Hematopoietic multipotent progenitor cell treated with erythropoietin and hydrocortisone succinate and interleukin-3 and kit ligand, for 17 days (in vitro differentiated cells): ENCODE measurements at regions not wholly inside any gene's neighbourhood (a gene's known extent, or its start where the extent isn't known, plus 50 kb on each side); places are given as distances from the start of the nearest gene placed in this dataset.

ENCODE experiments used
- DNase-seq: peaks from one replicate; pipeline ENCODE4 v3.0.0-alpha.2; 2015; ENCODE audit warnings: low spot score

- no peak for DNase-seq
Measured at GRCh38 chr10:118246332-118247295, 95.5 kb downstream of the FAM204A start.

DNA sequence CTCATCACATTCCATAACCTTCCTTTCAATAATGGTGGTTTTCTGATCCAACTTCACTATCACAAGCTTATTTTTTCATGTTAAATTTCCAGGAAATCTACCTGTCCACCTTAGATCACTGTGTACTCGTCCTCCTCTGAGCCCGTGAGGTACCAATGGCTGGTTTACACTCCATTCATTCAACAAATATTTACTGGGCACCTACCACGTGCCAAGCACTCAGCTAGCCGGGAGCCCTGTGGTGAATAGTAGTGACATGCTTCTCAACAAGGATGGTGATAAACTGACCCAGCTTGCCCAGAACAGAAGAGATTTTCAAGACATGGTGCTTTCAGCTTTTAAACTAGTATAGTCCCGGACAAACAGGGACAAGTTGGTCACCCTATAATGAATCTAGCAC, 98.2 kb downstream of the FAM204A start:
- DNase-seq = no peak

DNA sequence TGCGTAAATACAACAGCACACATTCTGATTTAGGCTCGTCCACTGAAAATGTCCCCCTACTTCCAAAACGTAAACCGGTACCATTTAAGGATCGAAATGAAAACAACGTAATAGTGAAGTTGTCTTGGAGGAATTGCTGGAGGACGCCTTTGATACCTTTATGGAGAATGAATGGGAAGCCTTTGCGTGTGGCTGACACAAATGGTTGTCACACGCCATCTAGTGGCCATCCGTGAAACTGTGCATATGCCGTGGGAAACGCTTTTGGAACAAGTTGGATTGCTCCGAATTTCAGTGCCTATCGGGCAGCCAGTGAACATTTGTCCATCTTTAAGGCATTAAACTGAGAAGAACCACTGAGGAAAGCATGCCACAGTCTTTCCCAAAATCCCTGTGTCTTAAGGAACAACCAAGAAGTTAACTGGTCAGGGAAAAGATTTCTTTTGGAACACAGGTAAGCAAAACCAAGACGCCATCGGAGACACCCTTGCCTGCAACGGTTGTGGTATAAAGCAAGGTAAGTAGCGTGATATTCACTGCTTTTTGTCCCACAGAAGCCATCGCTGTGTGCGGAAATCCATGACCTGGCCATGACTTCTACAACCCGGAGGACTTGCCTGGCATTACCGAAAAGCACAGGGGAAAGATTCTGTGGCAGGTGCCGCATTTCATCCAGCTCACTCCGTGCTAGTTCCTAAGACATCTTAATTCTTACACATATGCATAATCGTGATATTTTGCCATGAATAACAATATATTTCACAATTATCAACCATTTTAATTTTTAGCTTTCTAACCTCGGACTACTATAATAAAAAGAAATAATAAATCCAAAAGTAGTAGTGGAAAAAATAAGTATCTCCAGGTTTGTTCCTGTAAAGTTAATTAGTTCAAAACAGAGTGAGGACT, 100.6 kb downstream of the FAM204A start:
- DNase-seq = peak; percentile 73

GRCh38 chr10:118239236-118239630, 102.9 kb downstream of the FAM204A start:
- DNase-seq = no peak

- no peak for DNase-seq
Measured at GRCh38 chr10:118238573-118239235, 103.4 kb downstream of the FAM204A start.

DNA sequence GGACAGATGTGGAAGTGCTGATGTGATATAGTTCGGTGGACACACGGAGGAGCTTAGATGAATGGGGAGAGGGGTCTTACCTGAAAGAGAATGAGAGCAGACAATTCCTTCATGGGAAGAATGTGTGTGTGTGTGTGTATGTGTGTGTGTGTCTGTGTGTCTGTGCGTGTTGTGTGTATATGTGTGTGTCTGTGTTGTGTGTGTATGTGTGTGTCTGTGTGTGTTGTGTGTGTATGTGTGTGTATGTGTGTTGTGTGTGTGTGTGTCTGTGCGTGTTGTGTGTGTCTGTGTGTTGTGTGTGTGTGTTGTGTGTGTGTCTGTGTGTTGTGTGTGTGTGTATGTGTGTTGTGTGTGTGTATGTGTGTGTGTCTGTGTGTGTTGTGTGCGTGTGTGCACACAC, 104.2 kb downstream of the FAM204A start:
- no peak for DNase-seq

DNA sequence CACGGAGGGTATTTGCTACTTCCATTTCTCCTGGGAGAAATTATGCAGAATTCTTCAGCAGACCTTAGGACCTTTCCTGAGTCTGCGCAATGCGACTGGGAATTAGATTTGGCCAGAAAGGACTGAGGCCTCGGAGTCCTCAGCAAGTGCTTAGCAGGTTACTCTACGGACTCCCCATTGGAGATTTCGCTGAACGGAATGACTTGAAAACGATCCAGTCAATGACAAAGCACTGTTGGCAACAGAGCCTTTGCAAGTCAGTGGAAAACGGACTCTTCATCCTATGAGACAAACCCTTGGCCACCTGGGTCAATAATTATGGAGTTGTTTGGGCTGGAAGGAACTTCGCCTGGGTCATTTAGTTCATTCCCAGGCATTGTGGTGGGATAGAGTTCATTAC, 107.4 kb downstream of the FAM204A start:
- DNase-seq = no peak

DNA sequence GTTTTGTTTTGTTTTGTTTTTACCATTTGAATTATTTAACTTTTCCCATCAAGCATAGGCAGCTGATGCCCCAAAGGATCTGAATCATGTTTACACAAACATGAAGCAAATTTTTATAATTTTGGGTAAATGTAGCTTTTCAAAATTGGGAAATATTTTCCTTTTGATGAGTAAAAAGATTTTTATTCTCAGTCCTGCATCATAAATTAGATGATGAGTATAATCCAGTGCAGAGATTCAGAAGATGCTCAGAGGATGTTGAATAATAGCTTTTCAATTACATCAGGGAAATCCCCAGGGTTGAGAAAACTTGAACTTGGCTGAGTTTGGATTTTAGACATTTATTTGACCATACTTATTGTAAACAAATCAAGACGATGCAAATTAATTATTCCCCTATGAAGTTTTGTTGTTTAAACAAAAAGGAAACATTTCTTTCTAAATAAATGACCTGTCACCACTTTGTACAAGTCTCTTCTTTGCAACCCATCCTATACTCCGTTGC, 121.7 kb downstream of the FAM204A start:
- DNase-seq = no peak

DNA sequence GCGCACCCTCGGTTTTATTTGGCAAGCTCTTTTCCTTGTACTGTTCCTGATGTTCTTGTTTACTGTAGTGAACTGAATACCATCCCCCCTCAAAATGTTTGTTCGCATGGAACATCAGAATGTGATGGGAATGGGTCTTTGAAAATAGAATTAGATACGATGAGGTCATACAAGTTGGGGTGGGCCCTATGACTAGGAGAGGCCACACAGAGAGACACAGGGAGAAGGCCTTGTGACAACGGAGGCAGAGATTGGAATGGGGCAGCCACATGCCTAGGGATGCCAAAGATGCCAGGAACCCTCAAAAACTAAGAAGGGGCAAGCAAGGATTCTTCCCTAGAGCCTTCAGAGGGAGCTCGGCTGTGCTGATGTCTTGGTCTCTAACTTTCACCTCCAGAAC, 123.6 kb downstream of the FAM204A start:
- DNase-seq = no peak

DNA sequence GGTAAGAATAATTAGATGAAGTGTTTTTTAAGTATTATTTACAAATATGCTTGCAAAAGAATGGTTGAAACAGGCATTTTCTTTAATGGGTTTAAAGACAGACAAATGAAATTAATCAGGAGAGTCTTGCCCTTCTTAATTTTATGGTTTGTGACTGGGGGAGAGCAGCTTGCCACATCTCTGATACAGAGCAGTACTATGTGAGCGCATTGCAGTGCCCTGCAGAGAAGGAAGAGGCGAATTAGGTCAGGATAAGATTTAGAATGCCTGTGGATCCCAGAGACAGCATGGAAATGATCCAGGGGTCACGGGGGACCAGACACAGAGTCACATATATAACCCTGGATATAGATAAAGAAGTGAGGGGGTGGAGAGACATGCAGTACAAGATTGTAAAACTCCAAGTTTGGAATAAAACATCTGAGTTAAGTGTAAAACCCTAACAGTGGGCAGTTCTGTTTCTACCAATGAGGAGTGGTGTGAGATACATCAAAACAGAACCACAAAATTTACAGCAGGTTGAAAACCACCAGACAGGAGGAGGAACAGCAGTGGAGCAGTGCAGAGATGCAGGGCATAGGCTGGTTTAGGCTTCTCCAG, 125.5 kb downstream of the FAM204A start:
- DNase-seq = no peak

DNA sequence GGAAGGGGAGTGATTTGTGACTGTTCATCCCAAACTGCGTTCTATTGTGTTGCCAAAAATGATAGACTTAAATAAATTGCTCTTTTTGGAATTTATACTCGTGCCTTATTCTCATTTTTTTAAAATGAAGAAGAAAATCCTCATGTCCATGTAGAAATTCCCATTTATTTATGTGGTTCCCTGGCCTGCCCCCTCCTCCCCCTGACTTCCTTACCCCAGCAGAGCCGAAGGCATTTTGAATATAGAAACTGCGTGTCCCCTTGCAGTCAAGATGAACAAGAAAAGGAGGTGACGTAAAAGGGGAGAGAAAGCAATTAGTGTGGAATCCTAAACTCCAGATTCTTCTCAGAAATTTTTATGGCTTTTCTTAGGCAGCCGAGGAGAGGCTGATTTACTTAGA, 126.1 kb downstream of the FAM204A start:
- DNase-seq = no peak

DNA sequence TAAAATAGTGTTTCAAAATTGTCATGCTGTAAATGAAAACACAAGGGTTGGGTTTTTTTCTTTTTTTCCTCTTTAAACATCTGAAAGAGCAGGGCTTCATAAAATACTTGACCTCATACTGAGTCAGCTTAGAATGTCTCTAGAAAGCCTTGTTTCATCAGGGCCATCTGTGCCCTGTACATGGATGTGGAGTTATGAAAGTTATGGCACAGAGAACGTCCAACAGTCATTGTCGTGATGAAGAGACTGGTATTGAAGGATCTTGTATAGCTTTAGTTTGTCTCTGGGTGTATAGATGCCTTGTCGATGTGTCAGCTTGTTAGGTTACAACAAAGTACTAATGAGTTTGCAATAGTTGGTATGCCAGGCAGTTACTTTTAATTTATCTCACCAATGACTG, 127.3 kb downstream of the FAM204A start:
- no peak for DNase-seq

- DNase-seq = no peak
Measured at GRCh38 chr10:118213436-118213835, 128.7 kb downstream of the FAM204A start.

DNA sequence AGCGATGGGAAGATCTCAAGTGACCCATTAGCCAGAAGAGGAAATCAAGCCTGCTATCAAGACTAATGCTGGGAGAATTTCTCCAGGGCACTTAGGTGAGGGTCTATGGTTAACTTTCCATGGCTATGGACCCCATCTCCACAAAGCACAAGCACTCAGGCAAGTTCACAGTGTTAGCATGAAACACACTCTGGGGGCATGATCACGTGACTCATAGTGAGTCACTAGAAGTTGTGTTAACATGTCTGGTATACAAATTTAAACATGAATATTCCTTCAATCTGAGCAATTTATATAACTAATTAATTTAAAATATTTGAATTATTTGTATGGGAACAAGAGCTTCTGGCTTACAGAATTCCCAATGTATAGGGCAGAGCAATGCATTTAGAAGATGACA, 131.8 kb downstream of the FAM204A start:
- DNase-seq = no peak

- DNase-seq = no peak
Measured at GRCh38 chr10:118209215-118209614, 132.9 kb downstream of the FAM204A start.

DNA sequence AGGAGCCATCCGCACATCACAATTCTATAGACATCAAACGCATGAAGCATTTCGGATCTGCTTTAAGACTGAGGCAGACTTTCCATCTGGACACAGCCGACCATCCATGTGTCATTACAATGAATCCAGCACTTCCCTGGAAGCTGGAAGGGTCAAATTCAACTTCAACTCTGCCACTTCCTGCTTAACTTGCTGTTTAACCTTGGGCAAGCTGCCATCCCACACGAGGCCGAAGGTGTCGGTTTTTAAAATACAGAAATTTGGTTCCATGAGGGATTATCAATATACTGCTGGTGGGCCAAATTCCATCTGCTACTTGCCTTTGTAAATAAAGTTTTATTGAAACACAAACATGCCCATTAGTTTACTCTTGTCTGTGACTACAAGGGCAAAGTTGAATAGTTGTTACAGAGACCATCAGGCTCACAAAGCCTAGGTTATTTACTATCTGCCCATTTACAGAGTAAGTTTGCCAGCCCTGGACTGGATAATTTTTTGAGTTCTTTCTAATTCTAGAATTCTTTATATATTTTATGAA, 134.6 kb downstream of the FAM204A start:
- DNase-seq = no peak

DNA sequence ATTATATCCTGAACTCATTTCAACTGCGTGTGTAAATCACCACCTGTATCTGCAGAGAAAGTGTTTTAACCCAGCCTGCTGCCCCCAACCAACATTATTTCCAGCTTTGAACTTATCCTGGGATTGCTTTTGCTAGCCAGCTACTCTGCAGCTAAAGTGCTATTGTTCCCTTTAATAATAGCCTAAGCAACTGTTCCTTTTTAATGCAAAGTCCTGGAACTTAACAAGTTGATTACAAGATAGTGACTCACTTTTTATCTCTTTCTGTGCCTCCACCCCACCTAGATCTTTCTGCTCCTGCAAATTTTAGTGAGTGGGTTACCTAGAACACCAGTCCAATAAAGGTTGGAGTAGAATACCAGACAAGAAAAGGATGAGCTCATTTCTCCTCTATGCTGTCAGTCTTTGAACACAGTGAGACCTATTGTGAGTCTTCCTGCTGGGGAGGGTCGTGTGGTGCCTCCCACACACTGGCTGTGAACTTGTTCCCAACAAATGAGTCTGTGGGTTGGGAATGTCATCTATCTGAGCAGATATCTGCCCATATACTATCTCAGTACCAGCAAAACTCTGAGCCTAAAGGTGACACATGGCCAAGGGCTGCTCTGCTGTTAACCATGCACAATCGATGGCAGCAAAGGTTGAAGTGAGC, 137.7 kb downstream of the FAM204A start:
- no peak for DNase-seq

DNA sequence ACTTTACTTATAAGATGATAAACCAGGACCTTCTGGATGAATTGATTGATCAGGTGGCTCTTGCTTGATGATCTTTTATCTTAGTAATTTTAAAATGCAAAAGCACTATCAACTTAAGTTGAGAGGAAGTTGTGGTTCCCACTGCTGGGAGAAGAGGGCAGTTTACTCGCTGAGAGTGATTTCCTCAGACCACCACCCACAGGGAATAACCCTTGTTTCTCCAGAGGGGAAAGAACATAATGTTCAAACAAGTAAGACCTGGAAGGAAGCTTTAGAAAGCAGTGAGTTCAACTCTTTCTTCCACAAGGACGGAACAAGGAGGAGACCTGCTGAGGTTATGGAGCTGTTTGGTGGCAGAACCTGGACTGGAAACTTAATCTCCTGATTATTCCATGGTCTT, 138.7 kb downstream of the FAM204A start:
- no peak for DNase-seq

DNA sequence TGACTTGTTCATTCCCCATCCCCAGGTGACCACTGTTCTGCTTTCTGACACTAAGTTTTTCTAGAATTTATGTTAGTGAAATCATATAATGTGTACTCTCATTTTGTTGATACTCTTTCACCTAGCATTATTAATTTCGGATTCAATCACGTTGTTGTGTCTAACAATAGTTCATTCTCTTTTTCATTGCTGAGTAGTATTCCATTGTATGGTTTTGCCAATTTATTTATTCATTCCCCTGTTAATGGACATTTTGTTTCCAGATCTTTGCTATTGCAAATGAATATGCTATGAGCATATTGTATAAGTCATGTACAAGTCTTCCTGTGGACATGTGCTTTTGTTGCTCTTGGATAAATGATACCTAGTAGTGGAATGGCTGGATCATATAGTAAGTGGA, 146.4 kb downstream of the FAM204A start:
- DNase-seq = no peak

GRCh38 chr10:118193642-118194041, 146.9 kb upstream of the RAB11FIP2 start:
- DNase-seq = no peak

- no peak for DNase-seq
Measured at GRCh38 chr10:118181021-118181420, 134.3 kb upstream of the RAB11FIP2 start.
